ENCODE measurements at regions not wholly inside any gene's neighbourhood (a gene's known extent, or its start where the extent isn't known, plus 50 kb on each side); places are given as distances from the start of the nearest gene placed in this dataset.
"Not testable (repeated sequence)": the region's sequence is repeated elsewhere in the genome, so short reads cannot be mapped to it uniquely, and the experiment has no call there.

- DNase-seq, result peak; percentile 86 to 89
Observed at GRCh38 chr12:116361414-116362223, 84.1 kb upstream of the MED13L start.

- DNase-seq, result no peak
Observed at GRCh38 chr12:116365114-116365513, 87.6 kb upstream of the MED13L start.

- DNase-seq, result no peak
Observed at GRCh38 chr12:116365606-116366455, 88.3 kb upstream of the MED13L start.

- peak; percentile 25 to 67 for DNase-seq
Observed at GRCh38 chr12:116366456-116366776, 88.9 kb upstream of the MED13L start.

GRCh38 chr12:116366824-116367223, 89.3 kb upstream of the MED13L start:
- no peak for DNase-seq

- DNase-seq, result no peak
Observed at GRCh38 chr12:116368196-116369194, 91.0 kb upstream of the MED13L start.

GRCh38 chr12:116370004-116370404, 92.5 kb upstream of the MED13L start:
- no peak for DNase-seq

- no peak for DNase-seq
Observed at GRCh38 chr12:116370886-116371580, 93.5 kb upstream of the MED13L start.

- DNase-seq, result no peak
Observed at GRCh38 chr12:116372815-116373214, 95.3 kb upstream of the MED13L start.

GRCh38 chr12:116373572-116374206, 96.2 kb upstream of the MED13L start:
- no peak for DNase-seq

GRCh38 chr12:116374207-116374606, 96.7 kb upstream of the MED13L start:
- DNase-seq, result no peak

GRCh38 chr12:116375278-116375842, 97.9 kb upstream of the MED13L start:
- no peak for DNase-seq

- peak in 1 of 2 experiments; percentile 22 for DNase-seq
Observed at GRCh38 chr12:116376354-116377193, 99.1 kb upstream of the MED13L start.

- DNase-seq, result not testable (repeated sequence)
Observed at GRCh38 chr12:116377194-116377571, 99.7 kb upstream of the MED13L start.

- DNase-seq, result no peak
Observed at GRCh38 chr12:116378002-116378401, 100.5 kb upstream of the MED13L start.

- DNase-seq, result no peak
Observed at GRCh38 chr12:116380108-116380507, 102.6 kb upstream of the MED13L start.

- DNase-seq, result not testable (repeated sequence)
Observed at GRCh38 chr12:116380740-116381139, 103.2 kb upstream of the MED13L start.

- DNase-seq, result no peak
Observed at GRCh38 chr12:116381240-116381743, 103.8 kb upstream of the MED13L start.

- DNase-seq, result no peak
Observed at GRCh38 chr12:116381744-116382685, 104.5 kb upstream of the MED13L start.

All from SHP77 (cell line).